K562 (cell line): ENCODE measurements at regions not wholly inside any gene's neighbourhood (a gene's known extent, or its start where the extent isn't known, plus 50 kb on each side); places are given as distances from the start of the nearest gene placed in this dataset.
A peak's percentile ranks its signal among the peaks of the same experiment; 100 is the strongest.

Source experiments
- CSDE1 ChIP-seq, 2 experiments: fragments of 450-650 bp; IDR thresholded peaks; 2 replicates each; pipeline ENCODE4 v1.6.1; 2016; ENCODE audit warnings: mild to moderate bottlenecking in 1 of 2
- GATA2 ChIP-seq: sonication (generic); formaldehyde crosslinking; IDR thresholded peaks from 2 replicates; pipeline ENCODE4 v1.4.0; 2020; ENCODE audit warnings: mild to moderate bottlenecking, missing genetic modification reagents
- HEY1 ChIP-seq: fragments of 250-450 bp; sonication (Bioruptor Pico); IDR thresholded peaks from 2 replicates; pipeline ENCODE4 v1.5.0; 2020; ENCODE audit warnings: mild to moderate bottlenecking, moderate library complexity, borderline replicate concordance
- KDM1A ChIP-seq, 2 experiments: fragments of 450-650 bp; IDR thresholded peaks; 2 replicates each; pipeline ENCODE4 v1.6.1; 2016; ENCODE audit warnings: mild to moderate bottlenecking in 2 of 2
- KLF10 ChIP-seq: fragments of 250-450 bp; sonication (Bioruptor Pico); IDR thresholded peaks from 2 replicates; pipeline ENCODE4 v1.6.1; 2021; ENCODE audit warnings: matching md5 sums
- MYNN ChIP-seq, 2 experiments: sonication (generic); formaldehyde crosslinking in 1 of 2; IDR thresholded peaks; 2 replicates each; pipeline versions ENCODE4 v1.5.0 to v1.6.1; 2016 to 2020; ENCODE audit warnings: antibody characterized with exemption in 1 of 2, missing genetic modification reagents in 1 of 2
- PHTF2 ChIP-seq: fragments of 250-450 bp; sonication (Bioruptor Pico); IDR thresholded peaks from 2 replicates; pipeline ENCODE4 v1.5.0; 2021; ENCODE audit warnings: mild to moderate bottlenecking
- STAT5A ChIP-seq: IDR thresholded peaks from 2 replicates; pipeline ENCODE4 v1.6.1; 2012; ENCODE audit warnings: low read length, inconsistent platforms, borderline replicate concordance
- TRIM24 ChIP-seq, 2 experiments: fragments of 450-650 bp; IDR thresholded peaks; 2 replicates each; pipeline ENCODE4 v1.6.1; 2016
- XRCC5 ChIP-seq: fragments of 200-400 bp; formaldehyde crosslinking; IDR thresholded peaks from 2 replicates; pipeline ENCODE4 v1.6.1; 2017; ENCODE audit warnings: low read depth, mild to moderate bottlenecking, low read length
- ZBTB17 ChIP-seq: fragments of 450-650 bp; formaldehyde crosslinking; IDR thresholded peaks from 2 replicates; pipeline ENCODE4 v1.4.0; 2020; ENCODE audit warnings: mild to moderate bottlenecking
- ZNF12 ChIP-seq: sonication (generic); formaldehyde crosslinking; IDR thresholded peaks from 2 replicates; pipeline ENCODE4 v1.4.0; 2020; ENCODE audit warnings: mild to moderate bottlenecking, missing genetic modification reagents
- TF ChIP-seq, protein P1 (sequence below): fragments of 250-450 bp; sonication (Bioruptor Pico); IDR thresholded peaks from 2 replicates; pipeline ENCODE4 v1.8.0; 2022; ENCODE audit warnings: inconsistent platforms, mild to moderate bottlenecking, moderate library complexity, borderline replicate concordance
- TF ChIP-seq, protein P2 (sequence below): sonication (generic); formaldehyde crosslinking; IDR thresholded peaks from 2 replicates; pipeline ENCODE4 v1.8.0; 2023; ENCODE audit warnings: missing genetic modification reagents, mild to moderate bottlenecking, borderline replicate concordance
- TF ChIP-seq, protein P3 (sequence below), 2 experiments: fragments of 450-650 bp in 1 of 2; sonication (generic) in 1 of 2; formaldehyde crosslinking; conservative IDR thresholded peaks; 2 replicates each; pipeline versions ENCODE4 v1.4.0 to v1.8.1; 2020 to 2022; ENCODE audit warnings: mild to moderate bottlenecking in 1 of 2, missing genetic modification reagents in 1 of 2
- TF ChIP-seq, protein P4 (sequence below): sonication (generic); formaldehyde crosslinking; IDR thresholded peaks from 2 replicates; pipeline ENCODE4 v1.8.0; 2023; ENCODE audit warnings: mild to moderate bottlenecking, missing genetic modification reagents

DNA sequence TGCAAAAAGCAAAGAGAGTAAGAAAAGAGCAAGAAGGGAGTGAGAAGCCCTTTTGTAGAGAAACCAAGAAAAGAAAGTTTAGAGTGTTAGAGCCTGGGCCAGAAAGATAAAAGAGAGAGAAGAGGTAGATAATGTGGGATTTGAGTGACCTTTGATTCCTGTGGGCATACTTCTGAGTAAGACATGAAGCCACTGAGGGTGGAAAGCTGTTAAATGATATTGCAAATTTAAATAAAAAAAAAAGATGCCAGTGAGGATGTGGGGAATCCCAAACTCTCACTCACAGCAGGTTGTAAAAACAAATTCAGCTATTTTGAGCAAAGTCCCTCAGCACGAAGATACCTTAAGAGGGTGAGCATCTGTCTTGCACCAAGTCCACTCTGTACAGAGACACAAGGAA, 59.4 kb upstream of the TOP3B start (continued):
- TF ChIP-seq, protein P1, sequence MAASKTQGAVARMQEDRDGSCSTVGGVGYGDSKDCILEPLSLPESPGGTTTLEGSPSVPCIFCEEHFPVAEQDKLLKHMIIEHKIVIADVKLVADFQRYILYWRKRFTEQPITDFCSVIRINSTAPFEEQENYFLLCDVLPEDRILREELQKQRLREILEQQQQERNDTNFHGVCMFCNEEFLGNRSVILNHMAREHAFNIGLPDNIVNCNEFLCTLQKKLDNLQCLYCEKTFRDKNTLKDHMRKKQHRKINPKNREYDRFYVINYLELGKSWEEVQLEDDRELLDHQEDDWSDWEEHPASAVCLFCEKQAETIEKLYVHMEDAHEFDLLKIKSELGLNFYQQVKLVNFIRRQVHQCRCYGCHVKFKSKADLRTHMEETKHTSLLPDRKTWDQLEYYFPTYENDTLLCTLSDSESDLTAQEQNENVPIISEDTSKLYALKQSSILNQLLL (CRISPR knock-in tag): peak; percentile 47; the same call in 1 of the 2 replicates
- TF ChIP-seq ZNF12 (CRISPR knock-in tag) (no peak), TRIM24 (IDR thresholded peaks at IDR 0.05) (no peak), PHTF2 (CRISPR knock-in tag) (no peak), KDM1A (IDR thresholded peaks at IDR 0.05) (peak; percentile 93 to 95), KLF10 (CRISPR knock-in tag) (no peak), HEY1 (CRISPR knock-in tag) (no peak), XRCC5 (no peak), MYNN (IDR thresholded peaks at IDR 0.05) (no peak), MYNN (CRISPR knock-in tag; IDR thresholded peaks at IDR 0.05) (no peak), STAT5A (peak; percentile 61), CSDE1 (IDR thresholded peaks at IDR 0.05) (peak in 1 of 2 experiments; percentile 16; a peak in 1 of 4 replicates), GATA2 (peak; percentile 49; the same call in 1 of the 2 replicates), ZBTB17 (CRISPR knock-in tag) (no peak)
- TF ChIP-seq, protein P2, sequence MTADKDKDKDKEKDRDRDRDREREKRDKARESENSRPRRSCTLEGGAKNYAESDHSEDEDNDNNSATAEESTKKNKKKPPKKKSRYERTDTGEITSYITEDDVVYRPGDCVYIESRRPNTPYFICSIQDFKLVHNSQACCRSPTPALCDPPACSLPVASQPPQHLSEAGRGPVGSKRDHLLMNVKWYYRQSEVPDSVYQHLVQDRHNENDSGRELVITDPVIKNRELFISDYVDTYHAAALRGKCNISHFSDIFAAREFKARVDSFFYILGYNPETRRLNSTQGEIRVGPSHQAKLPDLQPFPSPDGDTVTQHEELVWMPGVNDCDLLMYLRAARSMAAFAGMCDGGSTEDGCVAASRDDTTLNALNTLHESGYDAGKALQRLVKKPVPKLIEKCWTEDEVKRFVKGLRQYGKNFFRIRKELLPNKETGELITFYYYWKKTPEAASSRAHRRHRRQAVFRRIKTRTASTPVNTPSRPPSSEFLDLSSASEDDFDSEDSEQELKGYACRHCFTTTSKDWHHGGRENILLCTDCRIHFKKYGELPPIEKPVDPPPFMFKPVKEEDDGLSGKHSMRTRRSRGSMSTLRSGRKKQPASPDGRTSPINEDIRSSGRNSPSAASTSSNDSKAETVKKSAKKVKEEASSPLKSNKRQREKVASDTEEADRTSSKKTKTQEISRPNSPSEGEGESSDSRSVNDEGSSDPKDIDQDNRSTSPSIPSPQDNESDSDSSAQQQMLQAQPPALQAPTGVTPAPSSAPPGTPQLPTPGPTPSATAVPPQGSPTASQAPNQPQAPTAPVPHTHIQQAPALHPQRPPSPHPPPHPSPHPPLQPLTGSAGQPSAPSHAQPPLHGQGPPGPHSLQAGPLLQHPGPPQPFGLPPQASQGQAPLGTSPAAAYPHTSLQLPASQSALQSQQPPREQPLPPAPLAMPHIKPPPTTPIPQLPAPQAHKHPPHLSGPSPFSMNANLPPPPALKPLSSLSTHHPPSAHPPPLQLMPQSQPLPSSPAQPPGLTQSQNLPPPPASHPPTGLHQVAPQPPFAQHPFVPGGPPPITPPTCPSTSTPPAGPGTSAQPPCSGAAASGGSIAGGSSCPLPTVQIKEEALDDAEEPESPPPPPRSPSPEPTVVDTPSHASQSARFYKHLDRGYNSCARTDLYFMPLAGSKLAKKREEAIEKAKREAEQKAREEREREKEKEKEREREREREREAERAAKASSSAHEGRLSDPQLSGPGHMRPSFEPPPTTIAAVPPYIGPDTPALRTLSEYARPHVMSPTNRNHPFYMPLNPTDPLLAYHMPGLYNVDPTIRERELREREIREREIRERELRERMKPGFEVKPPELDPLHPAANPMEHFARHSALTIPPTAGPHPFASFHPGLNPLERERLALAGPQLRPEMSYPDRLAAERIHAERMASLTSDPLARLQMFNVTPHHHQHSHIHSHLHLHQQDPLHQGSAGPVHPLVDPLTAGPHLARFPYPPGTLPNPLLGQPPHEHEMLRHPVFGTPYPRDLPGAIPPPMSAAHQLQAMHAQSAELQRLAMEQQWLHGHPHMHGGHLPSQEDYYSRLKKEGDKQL (CRISPR knock-in tag): no peak
- TF ChIP-seq, protein P3, sequence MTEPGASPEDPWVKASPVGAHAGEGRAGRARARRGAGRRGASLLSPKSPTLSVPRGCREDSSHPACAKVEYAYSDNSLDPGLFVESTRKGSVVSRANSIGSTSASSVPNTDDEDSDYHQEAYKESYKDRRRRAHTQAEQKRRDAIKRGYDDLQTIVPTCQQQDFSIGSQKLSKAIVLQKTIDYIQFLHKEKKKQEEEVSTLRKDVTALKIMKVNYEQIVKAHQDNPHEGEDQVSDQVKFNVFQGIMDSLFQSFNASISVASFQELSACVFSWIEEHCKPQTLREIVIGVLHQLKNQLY (CRISPR knock-in tag; conservative IDR thresholded peaks at IDR 0.05): 0 out of 4 replicates have a peak, but pooled peaks of 1 of the 2 experiments have one; percentile 24
- TF ChIP-seq, protein P4, sequence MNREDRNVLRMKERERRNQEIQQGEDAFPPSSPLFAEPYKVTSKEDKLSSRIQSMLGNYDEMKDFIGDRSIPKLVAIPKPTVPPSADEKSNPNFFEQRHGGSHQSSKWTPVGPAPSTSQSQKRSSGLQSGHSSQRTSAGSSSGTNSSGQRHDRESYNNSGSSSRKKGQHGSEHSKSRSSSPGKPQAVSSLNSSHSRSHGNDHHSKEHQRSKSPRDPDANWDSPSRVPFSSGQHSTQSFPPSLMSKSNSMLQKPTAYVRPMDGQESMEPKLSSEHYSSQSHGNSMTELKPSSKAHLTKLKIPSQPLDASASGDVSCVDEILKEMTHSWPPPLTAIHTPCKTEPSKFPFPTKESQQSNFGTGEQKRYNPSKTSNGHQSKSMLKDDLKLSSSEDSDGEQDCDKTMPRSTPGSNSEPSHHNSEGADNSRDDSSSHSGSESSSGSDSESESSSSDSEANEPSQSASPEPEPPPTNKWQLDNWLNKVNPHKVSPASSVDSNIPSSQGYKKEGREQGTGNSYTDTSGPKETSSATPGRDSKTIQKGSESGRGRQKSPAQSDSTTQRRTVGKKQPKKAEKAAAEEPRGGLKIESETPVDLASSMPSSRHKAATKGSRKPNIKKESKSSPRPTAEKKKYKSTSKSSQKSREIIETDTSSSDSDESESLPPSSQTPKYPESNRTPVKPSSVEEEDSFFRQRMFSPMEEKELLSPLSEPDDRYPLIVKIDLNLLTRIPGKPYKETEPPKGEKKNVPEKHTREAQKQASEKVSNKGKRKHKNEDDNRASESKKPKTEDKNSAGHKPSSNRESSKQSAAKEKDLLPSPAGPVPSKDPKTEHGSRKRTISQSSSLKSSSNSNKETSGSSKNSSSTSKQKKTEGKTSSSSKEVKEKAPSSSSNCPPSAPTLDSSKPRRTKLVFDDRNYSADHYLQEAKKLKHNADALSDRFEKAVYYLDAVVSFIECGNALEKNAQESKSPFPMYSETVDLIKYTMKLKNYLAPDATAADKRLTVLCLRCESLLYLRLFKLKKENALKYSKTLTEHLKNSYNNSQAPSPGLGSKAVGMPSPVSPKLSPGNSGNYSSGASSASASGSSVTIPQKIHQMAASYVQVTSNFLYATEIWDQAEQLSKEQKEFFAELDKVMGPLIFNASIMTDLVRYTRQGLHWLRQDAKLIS (CRISPR knock-in tag): peak; percentile 62; the same call in 1 of the 2 replicates
